Kidney tubule cell (primary cell): ENCODE measurements at regions not wholly inside any gene's neighbourhood (a gene's known extent, or its start where the extent isn't known, plus 50 kb on each side); places are given as distances from the start of the nearest gene placed in this dataset.

Source experiments
- DNase-seq: peaks from one replicate; pipeline ENCODE4 v3.0.0-alpha.2; 2018; ENCODE audit warnings: low spot score

DNA sequence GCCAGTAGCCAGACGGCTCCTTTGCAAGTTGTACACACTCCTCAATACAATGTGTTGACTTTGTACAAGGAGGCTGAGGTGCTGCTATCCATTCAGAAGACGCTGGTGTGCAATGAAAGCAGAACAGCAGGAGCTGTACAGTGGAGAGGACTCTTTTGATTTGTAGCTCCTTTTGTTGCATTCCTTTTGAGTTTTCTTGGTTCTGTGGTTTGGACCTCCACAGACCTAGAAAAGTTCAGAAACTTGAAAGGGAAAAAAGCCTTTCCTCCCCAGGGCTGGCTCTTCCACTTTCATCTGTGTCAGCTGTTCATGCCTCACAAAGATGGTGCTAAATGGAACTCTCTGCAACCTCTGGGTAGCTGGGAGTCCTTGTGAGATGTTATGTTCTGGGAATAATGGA, 117.4 kb downstream of the MAT2B start:
- DNase-seq = no peak

DNA sequence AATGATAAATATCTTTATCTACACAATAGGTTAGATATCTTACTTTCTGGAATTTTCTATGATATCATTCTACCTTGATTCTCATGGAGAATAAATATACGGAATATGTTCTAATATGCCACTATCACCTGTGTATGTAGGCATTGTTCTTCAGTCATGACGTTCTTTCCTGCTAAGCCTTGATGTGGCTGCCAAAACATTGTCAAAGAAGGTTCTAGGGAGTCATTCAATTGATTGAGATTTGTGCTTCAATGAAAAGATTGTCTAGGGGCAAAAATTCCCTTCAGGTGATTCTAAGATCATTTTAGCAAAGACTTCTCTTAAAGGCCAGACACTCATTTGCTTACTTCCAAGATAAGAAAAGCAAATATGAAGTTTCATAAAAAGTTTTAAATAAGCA, 118.1 kb downstream of the MAT2B start:
- DNase-seq = no peak

DNA sequence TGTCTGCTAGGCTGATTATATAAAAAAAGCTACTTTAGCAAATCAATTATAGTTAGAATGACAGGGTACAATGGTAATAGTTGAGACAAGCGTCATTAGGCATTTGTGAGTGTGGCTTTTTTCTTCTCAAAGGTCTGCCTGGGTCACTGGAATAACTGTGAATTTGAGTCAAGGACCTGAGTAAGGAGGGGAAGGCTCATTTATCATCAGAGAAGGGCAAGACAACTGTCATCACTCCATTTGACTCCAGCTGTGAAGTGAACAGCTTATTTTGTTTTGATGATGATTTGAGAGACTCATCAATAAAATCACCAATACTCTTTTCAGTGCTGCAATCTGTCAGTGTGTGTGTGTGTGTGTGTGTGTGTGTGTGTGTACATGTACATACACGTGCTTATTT, 118.6 kb downstream of the MAT2B start:
- DNase-seq = no peak

DNA sequence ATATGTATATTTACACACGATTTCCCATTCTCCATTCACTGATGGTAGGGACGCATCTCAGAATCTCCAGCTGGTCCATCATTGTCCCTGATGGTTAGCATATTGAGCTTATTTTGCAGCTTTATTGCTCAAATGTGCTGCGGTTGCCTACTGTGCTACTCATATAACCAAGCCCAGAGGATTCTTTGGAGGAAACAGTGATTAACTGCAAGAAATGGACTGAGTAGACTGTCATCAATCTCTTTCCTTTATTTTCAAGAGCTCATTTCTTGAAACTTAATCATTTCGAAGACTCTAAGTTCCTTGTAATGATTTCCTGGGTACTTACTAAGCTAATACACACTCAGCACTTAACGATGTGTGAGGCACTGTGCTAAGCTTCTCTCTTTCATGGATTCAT, 119.0 kb downstream of the MAT2B start:
- DNase-seq = no peak

DNA sequence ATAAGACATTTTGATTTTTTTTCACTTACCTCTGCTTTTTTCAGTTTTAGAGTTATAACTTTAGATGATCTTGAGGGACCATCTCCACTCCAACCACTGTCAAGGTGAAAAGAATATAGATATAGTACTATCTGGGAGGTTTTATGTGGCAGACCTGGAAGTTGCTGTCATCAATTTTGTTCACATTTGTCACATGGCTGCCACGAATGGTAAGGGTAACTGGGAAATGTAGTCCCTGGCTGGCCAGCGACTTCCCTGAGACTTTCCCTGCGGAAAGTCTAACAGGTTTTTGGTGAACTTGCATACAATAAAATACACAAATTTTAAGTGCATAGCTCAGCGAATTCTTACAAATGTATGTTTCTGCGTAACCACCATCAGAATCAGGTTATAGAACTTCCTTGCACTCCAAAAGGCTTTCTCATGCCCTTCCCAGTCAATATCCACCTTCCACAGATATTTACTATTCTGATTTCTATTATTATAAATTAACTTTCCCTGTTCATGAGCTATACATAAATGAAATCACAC, 121.5 kb downstream of the MAT2B start:
- DNase-seq = no peak

DNA sequence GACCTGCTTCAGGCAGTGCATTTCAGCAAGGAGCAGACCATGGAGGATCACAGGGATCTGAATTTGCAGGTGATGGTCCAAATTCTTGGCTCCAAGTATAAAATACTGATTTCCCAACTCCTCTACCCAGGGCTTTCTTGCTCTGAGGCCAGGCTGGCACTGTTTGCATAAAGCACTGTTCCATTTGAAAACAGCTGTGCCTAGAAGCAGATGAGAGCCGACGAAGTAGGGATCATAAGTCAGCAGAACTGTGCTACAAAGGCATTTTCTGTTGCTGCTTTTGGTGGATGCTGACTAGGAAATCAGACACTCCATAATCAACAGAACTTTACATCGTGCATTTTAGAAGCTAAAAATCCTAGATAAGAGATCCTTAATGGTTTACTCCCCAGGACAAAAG, 126.4 kb downstream of the MAT2B start:
- no peak for DNase-seq

DNA sequence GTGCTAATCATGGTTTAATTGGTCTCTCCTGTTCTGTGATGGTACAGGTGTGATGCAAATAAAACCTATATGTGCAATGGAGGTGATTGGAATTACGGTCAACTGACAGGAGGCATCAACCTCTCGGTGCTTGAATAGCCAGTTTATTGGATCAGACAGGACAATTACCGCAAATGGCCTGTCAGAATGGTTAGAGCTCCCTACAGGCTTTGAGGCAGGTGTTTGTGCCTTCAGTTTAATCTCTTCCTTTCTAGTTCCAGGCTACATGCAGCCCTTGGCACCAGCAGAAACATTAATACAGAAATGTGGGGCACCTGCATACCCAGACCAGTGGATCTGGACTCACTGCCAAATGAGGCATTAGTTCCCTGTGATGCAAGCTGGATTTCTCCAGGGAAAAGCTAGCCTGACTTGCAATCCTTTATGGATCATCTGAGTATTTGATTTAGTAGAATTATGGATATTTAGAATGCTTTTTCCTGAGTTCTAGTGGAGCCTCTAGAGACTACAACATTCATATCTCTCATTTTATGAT, 128.6 kb downstream of the MAT2B start:
- DNase-seq = no peak

DNA sequence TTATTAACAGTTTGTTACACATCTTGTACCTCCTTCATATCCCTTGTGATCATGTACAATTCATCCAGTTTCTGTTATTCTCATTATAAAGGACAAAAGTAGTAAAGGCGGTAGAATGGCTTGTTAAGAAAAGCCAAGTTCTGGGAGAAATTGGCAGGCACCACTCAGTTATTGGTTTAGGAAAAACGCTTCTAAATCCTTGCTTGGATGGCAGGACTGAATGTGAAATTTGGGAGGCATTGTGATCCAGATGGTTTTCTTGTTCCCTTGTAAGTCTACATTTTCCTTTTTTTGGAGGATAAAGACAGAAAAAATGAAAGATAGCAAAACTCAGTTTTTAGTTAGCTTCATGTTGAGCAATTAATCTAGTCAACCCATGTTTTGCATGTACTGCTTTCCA, 130.2 kb downstream of the MAT2B start:
- no peak for DNase-seq

DNA sequence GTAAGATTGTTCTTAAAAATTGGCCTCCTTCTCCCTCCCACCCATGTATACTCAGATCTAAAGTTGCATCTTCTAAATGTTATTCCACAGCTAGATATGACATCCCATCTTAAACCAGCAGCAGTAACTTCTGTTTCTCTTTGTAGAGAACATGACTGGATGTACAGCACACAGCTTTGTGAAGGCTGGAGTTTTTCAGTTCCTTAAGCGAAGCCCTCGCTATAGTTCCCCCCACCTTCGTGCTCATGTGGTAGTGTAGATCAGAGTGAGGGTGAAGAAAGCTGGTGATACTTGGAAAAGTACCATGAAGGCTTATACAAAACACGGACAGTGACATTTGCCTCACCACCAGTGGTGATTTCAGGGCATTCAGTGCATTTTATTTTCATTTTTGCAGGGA, 137.5 kb downstream of the MAT2B start:
- DNase-seq = no peak

DNA sequence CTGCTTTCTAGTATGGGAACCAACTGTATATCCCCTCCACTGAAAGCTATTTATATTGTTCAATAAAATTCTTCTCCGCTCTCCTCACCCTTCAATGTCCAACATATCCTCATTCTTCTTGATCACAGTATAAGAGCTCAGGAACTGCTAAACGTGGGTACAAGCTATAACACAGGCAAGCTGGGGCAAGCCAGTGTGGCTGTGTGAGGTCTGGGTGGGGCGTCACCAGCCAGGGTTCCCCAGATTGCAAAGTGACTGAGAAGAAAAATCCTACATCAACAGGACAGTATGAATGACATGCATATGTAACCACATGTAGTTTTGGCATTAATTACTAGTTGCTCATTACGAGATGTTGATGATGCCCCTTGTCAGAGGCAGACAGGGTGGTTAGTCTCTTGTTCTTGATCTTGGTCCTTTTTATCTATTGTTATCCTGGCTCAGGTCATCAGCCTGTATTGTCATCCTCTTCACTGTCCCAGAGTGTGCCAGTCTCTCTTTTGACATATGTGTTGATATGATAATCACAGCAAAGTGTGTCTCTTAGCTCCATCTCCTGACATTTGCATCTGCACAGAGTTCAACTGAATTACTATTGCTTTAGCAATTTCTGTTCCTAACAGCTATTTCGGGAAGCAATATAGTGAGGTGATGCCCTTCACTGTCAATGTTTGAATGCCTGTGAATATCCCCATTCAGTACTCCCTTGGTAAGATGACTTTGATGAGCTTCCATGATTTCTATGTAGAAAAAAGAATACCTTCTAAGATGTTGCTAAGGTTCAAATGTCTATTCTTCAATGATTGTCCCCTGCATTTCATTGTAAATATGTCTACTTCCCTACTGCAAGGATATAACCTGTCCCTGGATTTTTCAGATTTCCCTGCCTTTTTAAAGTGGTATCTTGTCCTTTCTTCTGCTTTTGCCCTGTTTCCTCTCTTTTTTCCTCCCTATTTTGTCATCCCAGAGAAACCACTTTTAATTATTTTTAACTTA, 140.3 kb downstream of the MAT2B start:
- DNase-seq = no peak

DNA sequence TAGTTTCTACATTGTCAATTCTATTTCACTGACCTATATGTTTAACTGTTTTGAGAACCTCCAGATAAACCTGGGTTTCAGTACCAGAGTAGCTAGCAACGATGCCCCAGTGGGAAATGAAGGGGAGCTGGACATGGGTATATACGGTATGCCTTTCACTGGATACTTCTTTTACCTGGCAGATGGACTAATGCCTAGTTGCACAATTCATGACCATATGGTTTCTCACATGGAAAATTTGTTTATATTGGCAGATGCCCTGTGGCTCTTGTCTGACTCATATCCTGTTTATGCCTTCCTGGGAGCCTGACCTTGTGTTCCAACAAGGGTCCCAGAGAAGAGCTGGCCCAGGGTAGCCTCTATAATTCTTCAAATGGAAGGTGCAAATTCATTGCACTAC, 144.1 kb downstream of the MAT2B start:
- DNase-seq = peak; percentile 24

DNA sequence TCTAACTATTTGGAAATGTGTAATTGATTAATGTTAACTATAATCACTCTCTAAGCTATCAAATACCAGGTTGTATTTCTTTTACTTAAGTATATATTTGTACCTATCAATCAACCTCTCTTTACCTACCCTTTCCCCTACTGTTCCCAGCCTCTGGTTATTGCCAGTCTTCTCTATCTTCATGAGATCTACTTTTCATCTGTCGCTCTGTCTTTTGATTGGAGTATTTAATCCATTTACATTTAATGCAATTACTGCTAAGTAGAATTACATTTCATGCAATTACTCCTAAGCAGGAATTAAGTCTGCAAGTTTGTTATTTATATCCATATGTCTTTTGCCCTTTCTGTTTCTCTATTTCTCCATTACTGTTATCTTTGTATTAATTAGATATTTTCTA, 148.1 kb downstream of the MAT2B start:
- DNase-seq = no peak

DNA sequence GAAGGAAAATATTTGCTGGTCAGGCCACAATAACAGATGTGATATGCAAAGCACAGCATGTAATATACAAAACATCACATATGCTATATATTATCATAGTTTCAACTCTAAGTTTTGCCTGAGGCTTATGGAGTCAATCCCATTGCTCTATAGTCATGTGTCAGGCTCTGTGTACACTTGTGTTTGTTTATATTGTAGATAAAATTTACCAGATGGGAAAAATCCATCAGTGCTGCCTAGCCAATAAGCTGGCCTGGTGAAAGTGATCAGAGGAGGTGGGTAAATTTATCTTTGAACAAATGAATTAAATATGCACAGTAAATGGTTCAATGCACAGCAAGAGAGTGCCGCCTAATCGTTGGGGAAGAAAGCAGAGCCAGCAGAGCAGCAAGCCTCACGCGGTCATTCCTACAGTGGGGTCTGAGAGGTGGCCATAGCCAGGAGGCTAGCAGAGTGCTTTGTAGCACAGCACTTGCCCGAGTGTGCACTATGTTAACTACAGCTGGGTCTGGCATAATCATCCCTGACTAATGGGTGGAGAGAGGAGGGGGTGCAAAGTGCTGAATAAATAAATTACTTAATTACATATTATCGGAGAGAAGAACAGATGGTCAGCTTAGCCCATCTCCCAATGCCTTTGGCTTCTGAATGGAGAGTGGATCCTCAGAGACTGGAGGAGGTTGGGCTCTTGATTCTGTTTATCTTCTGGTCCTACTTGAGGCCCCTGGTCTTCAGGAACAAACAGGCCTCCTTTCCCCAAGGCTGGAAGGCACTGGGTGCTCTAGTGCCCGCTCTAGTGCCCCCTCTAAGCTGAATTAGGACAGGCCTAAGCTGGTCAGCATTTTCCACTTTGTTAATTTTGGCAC, 153.5 kb downstream of the MAT2B start:
- no peak for DNase-seq

DNA sequence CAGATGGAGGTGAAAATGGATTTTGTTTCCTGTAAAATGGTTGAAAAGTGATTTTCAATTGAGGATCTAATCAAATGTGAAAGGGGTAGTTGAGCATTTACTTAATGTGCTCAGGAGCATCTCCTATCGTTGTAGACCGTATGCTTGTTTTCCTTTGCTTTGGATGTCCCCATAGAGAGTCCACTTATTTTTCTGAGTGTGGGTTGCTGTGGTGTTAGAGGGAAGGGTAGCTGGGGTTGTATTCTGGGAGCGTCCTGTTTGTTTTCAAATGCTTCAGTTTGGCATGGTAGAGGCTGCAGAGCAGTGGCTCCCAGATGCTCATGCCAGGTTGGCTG, 154.1 kb downstream of the MAT2B start:
- no peak for DNase-seq

DNA sequence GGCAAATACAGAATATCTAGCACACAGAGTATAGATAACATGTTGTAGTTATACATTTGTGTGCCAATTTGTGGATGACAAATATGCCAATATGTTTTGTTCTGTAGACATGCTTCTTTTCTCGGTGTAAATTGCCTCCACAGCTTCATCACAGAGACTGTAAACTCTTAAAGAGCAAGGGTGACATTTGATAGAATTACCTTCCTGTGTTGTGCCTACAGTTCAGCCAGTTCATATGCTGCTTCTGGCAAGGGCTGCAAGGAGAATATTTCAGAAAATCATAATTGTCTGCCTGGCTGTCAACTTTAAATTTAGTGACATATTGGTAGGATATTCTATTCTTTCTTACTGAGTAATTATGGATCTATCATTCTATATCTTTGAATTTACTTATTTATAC, 155.1 kb downstream of the MAT2B start:
- no peak for DNase-seq

DNA sequence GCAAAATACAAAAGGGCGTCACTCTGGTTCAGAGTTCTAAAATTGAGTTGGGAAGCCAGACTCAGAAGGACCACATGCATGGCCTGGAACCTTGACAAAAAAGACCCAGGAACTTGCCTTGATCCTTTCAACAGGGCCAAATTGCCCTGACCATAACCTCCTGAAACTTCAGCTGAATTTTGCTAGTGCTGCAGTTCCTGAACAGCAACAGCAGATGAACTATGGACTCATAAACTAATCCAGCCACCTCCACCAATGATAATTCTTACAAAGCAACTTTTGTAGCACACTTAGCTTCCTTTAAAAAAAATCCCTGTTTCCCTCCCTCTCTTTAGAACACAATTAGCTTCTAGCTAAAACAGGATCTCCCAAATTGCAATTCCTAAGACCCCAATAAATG, 155.9 kb downstream of the MAT2B start:
- DNase-seq = no peak

DNA sequence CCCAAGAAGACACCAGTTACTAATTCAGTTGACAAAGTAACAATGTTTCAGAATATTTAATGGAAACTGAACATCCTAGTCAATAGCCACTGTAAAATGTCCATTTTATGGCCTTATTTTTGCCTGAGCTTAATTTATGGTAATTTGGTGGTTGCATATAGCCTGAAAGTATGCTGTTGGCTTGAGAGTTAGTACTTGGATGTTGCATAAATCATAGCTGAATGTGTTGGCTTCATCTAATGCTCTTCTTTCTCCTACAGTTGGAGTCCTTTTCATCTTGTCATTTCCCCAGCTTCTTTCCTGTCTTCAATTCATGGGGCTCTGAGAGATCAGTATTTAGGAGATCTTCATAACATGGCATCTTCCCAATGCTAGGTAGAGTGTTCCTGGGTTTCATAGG, 164.6 kb downstream of the MAT2B start:
- DNase-seq = no peak

DNA sequence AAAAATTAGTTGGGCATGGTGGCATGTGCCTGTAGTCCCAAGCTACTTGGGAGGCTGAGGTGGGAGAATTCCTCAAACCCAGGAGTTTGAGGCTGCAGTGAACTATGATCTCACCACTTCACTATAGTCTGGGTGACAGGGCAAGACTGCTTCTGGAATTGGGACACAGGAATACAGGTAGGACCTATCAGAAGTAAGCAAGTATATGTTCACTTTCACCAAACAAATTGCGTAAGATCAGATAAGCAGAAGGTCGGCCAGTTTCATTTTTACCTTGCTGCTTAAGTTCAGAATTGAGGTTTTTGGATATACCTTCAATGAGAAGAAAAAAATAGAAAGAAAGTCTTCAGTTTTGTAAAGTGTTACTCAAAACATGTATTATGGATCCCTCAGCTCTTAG, 171.7 kb downstream of the MAT2B start:
- DNase-seq = no peak

DNA sequence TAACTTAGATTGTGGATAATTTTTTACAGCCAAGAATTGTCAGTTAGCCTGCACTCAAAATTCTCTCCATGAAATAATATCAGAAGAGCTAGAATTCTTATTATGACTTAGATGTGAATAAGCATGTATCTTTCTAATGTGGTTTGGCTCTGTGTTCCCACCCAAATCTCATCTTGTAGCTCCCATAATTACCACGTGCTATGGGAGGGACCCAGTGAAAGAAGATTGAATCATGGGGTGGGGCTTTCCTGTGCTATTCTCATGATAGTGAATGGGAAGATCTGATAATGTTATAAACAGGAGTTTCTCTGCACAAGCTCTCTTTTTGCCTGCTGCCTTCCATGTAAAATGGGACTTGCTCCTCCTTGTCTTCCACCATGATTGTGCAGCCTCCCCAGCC, 176.8 kb downstream of the MAT2B start:
- no peak for DNase-seq

DNA sequence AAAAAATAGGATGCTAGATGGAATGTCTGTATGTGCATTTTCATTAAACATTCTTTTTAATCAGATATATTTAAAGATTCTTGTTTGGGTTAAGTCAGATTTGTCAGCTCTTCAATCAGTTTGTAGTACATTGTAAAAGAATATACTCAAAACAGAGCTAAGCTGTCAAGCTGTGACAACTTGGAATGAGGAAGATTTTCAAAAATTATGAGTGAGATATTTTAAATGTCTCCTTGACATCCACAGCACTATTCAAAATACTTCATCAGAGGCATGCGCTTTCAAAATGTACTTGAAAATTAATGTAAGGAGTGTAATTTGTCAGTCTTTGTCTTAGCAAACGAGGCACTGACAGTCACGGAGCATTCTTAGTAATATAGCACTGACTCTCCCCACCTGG, 182.0 kb downstream of the MAT2B start:
- no peak for DNase-seq

DNA sequence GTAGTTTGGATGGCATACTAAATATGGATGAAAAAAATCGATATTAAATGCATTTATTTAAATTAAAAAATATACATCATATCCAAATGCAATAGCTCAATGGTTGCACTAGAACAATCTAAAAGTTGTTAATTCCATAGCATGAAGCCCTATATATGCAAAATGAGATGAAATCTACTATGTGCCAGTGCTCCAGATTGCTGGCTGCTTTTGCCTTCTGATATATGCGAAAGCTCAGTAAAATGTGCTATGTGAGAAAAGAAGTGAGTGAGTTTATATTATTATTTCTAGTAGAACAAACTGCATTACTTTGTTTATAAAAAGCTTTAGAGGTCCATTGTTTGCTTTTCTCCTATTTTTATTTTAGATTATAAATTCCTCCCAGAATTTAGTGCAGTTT, 186.7 kb downstream of the MAT2B start:
- no peak for DNase-seq

DNA sequence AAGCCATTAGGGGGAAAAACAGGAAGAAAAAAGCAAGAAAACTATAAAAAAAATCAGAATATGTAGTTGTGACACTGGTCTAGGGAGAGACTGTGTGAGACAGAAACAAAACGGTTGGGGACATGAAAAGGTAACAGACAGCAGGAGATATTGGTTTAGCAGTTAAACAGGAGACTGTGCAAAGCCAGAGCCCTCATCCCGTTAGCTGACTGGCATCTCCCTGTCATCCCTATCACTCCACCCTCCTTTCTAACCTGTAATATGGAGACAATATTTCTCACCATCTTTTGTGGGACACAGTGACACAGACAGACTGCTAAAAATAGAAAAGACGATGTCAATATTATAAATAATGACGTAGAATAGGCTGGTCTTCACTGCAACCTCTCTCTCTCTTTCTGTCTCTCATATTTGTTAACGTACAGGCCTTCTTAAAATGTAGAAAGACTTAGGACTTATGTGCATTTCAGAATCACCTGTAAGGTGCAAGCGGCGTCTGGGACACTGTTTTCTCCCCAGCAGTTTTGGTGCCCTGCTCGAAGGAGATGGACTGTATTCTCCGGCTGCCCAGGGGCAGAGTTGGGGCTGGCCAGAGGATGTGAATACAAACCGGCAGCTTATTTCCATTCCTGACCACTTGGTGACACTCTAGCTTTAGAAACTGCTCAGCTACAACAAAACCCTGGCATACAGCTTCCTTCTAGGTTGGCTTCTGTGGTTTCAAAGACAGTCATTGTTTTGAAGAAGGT, 190.6 kb downstream of the MAT2B start:
- DNase-seq = peak; percentile 75
